Femur (tissue), 1 donor: ENCODE measurements at regions not wholly inside any gene's neighbourhood (a gene's known extent, or its start where the extent isn't known, plus 50 kb on each side); places are given as distances from the start of the nearest gene placed in this dataset.
"Not testable (repeated sequence)": the region's sequence is repeated elsewhere in the genome, so short reads cannot be mapped to it uniquely, and the experiment has no call there.

ENCODE experiments used
- DNase-seq: peaks from one replicate; pipeline ENCODE4 v3.0.0-alpha.2; 2017

DNA sequence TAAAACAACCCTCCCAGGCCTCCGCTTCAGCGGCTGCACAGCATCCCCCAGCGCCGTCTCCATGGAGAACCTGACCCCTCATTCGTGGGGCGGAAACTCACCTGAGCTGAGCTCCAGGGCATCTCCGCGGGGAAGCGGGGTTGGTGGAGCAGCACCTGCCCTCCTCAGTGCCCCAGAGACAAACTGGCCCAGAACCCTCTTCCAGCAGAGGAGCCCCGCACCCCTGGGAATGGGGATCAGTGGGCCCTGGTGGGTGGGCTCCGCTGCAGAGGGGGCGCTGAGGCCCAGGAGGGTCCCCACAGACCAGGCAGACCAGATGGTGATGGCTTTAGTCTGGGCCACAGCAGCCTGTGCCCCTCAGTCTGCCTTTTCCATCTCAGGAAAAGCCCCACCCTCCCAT, 261.2 kb downstream of the ADGRD1 start:
- not testable (repeated sequence) for DNase-seq

- DNase-seq, result not testable (repeated sequence)
Measured at GRCh38 chr12:131216587-131216986, 262.9 kb downstream of the ADGRD1 start.

GRCh38 chr12:131217024-131217586, 263.4 kb downstream of the ADGRD1 start:
- no peak for DNase-seq

DNA sequence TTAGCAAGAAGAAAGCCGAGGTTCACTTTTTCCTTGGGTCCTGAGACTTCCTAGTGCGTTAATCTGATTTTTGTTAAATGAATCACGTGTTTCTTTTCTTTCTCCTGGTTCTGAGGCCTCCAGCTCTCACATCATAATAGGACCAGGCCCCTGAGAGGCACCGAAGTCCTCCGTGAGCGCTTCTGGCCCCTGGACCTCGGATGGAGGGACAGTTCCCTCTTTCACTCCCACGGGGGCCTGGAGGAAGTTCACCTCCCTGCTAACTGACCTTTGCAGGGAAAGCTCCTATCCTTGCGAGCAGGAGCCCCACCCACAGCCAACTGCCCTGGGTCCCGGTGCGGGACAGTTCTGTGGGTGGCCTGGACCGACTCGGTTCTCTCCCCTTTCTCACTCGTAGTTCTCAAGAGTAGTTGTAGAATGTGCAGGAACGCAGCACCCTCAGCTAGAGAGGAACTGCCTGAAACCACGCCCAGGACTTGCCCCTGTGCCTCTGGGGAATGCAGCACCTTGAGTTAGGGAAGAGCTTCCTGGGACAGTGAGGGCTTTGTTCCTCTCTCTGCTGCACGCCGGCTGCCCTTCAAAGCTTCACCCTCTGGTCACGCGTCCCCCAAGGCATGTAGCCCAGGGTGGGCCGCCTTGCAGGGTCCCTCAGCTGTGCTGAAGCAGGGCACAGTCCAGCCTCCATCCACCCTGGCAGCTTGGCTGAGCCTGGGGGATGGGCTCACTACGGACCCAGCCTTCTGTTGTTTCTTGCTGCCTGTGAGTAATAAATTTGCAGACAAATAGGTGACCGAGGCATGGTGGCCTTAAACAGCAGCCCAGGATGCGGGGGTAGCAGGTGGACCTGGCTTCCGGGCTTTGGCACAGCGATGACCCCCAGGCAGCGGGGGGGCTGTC, 264.6 kb downstream of the ADGRD1 start:
- no peak for DNase-seq

GRCh38 chr12:131218923-131219669, 265.4 kb downstream of the ADGRD1 start:
- DNase-seq, result no peak

DNA sequence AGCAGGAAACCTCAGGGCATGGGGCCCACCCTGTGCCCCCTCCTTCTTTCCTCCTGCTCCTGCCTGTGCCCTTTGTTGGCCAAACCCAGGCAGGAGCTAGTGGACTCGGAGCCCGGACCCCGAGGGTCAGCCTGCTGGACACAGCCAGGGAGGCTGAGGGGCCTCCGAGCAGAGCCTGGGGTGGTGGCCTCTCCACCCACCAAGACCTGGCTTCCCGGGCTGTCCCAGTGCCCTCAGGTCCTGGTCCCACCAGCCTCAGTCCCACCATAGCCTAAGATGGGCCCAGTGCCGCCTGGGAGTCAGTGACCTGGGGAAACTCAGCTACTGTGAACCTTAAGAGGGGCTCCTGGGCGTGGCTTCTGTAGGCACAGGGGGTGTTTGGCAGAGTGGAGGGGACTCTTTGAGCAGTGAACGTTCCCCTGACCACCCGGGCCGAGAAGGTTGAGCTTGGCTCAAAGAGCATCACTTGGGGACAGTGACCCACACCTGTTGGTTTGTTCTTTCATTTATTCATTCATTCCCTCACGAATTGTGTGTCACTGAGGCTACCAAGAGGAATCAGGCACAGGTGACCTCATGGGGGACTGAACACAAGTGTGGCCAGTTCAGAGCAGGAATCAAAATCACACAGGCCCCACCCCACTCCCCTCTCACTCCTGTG, 266.1 kb downstream of the ADGRD1 start:
- DNase-seq, result no peak

DNA sequence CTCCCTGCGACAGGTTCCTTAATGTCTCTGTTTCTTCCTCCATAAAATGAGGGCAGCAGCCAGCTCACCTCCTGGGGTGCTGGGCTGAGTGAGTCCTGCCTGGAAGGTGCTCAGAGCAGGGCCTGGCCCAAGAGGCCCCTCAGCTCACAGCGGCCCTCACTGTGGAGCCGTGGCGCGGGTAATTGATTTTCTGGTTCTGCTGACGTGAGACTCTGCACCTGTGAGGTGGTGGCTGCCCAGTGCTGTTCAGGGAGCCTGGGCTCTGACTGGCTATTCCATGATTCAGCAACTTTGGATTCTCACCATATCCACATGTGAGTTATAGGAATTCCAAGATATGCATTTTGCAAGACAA, 266.6 kb downstream of the ADGRD1 start:
- no peak for DNase-seq

DNA sequence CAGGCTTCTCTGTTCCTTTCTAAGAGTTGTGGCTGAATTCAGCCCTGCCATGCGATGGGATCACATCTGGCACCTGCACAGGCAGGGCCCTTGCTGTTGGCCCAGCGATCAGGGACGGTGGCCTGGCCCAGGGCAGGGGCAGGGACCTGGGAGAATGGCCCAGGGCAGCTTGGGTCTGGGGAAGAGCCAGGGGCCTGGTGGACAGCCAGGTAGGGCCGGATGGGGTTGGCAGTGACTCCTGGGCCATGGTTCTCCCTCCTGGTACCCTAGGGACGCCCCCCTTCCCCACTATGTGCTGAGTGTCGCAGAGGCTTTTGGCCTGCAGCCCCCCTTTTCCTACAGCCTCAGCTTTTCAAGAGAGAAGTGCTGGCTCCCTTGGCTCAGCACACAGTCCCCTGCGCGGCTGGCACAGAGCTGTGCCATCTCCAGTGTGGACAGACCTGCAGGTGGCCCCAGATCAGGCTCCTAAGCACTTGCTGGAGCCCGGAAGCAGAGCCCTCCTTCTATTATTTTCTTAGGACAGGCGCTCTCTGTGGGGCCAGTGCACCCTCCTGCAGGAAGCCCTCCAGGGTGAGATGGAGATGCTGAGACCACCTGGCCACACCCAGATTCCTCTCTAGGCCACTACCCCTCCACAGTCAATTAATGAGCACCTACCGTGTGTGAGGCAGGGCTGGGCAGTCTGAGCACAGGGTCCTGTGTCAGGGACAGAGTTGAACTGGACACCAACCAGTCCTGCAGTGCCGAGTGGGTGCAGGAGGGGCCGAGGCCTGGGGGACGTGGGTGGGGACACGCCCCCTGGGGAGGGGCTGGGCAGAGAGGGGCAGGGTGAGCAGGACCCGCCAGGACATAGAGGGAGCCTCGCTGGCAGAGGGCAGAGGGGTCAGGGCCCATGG, 267.6 kb downstream of the ADGRD1 start:
- no peak for DNase-seq

DNA sequence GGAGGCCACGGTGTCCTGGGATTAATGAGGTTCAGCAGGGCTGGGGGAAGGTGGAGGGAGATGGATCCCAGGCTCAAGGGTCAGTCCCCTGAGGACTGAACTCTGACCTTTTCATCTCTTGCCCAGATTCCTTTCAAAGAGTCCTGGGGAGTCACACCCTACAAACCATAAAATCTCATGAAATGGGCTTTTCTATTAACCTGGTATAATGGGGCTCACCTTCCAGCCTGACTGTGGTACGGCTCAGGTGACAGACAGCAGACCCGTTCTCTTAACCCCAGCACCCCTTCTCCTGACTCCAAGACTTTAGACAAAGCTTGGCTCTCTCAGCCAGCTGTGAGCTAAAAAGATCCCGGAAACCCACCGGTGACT, 268.2 kb downstream of the ADGRD1 start:
- DNase-seq, result no peak

DNA sequence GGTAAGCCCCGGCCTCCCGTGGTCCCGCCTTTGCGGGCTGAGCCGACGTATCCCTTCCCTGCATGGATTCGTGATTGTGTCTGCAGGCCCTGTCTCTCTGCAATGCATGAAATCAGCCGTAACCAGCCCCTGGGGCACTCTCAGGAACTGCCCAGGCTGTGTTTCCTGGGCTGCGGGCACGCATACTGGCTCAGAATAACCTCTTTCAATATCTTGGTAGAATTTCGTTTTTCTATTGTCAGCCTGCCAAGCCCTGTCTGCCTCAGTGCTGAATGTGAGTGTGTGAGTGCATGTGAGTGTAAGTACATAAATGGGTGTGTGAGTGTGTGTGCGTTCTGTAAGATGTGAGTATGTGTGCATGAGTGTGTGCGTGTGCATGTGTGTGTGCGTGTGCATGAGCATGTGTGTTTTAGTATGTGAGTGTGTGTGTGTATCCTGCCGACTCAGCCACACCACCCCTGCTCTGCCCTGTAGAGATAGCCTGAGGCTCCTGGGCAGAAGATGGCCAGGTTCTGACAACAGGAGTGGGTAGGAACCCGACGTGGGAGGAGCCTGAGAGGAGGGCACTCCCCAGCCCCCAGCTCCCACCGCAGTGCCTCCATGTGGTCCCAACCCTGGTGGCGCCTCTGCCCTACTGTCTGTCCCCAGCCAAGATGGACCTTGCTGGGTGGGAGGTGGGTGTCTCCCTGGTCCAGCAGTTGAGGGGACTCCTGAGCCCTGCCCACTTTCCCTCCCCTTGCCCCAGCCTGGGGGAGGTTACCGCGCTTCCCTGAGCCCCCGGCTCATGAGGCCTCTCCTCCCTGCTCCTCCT, 268.8 kb downstream of the ADGRD1 start:
- peak; percentile 54 for DNase-seq

DNA sequence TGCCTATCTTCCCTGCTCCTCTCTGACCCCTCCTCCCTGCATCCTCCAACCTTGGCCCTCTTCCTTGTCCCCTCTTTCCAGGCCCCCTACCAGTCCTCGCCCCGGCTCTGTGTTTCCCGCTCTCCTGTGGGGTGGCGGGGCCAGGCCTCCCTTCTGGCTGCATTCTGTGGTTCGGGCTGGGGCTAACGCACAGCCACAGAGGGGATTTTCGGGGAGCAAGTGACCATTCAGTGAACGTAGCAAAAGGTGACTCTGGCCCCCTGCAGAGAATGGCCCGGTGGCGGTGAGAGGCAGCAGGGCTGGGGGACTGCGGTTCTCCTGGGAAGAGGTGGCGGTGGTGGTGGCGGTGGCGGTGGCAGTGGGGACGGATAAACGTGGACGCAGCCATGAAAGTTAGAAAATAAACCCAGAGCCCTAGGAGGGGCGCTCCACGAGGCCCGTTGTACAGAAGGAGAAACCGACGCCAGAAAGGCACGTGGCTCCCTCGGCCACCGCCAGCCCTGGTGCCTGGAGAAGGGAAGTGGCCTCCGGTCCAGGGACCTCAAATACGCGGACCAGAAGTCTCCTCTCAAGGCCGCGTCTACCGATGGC, 269.6 kb downstream of the ADGRD1 start:
- no peak for DNase-seq

DNA sequence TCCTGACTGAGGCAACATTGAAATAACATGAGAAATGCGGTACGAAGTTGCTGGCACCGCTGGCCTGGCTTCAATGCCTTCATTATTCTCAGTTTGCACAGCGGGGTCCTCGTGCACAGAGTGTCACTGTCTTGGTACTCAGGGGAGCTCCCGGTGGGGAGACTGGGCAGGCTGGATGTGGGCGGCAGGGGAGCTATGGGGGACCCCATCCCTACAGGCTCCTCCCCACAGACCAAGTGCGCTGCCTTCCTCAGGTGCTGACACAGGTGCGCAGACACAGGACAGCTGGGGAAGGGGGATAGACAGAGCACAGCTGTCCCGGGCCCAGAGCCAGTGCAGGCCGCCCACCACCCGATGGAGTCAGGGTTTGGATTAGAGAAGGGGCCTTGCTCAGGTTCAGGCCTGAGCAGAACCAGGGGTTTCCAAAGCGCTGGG, 270.1 kb downstream of the ADGRD1 start:
- DNase-seq, result no peak

- not testable (repeated sequence) for DNase-seq
Measured at GRCh38 chr12:131224226-131225065, 270.7 kb downstream of the ADGRD1 start.

DNA sequence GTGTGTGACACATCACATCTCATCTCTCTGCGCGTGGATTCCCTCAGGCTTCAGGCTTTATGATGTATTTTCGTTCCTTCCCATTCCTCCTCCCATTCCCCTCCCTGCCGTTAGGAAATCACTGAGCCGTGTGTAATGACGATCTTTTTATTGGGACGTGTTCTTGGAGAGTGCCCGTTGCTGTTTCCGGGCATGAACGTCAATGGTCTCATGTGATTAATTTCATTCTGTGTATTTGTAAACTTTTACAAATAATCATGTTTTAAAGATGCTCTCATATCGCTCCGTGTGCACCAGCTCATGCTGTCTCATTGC, 271.3 kb downstream of the ADGRD1 start:
- not testable (repeated sequence) for DNase-seq

- DNase-seq, result no peak
Measured at GRCh38 chr12:131226345-131227265, 272.9 kb downstream of the ADGRD1 start.

DNA sequence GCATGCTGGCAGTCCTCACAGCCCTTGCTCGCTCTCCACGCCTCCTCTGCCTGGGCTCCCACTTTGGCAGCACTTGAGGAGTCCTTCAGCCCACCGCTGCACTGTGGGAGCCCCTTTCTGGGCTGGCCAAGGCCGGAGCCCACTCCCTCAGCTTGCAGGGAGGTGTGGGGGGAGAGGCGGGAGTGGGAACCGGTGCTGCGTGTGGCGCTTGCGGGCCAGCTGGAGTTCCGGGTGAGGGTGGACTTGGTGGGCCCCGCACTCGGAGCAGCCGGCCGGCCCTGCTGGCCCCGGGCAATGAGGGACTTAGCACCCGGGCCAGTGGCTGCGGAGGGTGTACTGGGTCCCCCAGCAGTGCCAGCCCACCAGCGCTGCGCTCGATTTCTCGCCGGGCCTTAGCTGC, 273.9 kb downstream of the ADGRD1 start:
- DNase-seq, result not testable (repeated sequence)

DNA sequence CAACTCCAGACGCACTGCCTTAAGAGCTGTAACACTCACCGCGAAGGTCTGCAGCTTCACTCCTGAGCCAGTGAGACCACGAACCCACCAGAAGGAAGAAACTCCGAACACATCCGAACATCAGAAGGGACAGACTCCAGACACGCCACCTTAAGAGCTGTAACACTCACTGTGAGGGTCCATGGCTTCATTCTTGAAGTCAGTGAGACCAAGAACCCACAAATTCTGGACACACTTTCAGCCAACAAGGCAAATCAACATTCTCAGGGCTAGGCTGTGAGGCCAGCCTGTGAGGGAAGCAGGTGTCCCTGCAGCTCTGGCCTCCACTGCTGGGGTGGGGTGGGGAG, 275.3 kb downstream of the ADGRD1 start:
- DNase-seq, result not testable (repeated sequence)

DNA sequence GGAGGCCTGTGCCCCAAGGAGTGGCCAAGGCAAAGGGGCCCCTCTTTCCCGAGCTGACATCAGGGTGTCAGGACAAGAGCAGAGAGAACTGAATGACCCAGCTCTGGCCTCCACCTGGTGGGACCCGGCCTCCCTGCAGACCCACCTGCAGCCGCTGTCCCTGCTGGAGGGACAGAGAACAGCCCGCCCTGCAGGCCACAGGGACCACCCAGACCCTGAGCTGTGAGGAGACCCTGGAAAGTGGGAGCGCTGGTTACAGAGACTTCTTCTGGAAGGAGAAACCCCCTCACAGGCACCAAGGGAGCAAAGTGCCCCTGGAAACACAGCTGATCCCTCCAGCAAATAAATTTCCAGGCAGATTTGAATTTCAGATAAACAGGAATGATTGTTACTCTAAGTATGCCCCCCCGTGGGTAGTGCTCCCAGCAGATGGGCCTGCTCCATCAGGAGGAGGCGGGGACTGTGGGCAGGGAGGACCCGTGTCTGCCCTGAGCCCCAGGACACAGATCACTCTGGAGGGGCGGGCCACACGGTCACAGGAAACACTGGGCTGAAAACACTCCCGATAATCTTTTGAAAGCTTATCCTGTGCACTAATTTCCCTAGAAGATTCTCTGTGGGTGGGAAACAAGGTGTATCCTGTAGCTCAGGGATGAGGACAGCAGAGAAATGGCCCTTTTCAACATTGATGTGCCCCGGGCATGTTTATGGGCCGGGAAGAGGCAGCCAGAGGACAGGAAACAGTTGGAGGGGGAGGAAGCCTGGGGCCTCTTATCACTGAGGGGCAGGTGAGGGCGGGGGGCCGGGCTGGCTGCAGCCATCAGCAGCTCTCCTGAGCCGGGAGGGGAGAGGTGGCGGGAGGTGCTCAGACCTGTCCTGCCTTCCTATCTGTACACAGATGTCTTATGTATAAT, 276.0 kb downstream of the ADGRD1 start:
- DNase-seq, result peak; percentile 50
